HEK293 (cell line): ENCODE measurements at regions not wholly inside any gene's neighbourhood (a gene's known extent, or its start where the extent isn't known, plus 50 kb on each side); places are given as distances from the start of the nearest gene placed in this dataset.

Source experiments
- CTCF ChIP-seq: fragments of 450-650 bp; formaldehyde crosslinking; IDR thresholded peaks from 2 replicates; pipeline ENCODE4 v1.5.1; 2016; ENCODE audit warnings: missing biosample characterization, missing genetic modification characterization
- ZNF274 ChIP-seq, 2 experiments: fragments of 200-500 bp in 1 of 2; fragments of 450-650 bp in 1 of 2; sonication (Bioruptor generic) in 1 of 2; formaldehyde crosslinking in 1 of 2; IDR thresholded peaks; 2 replicates each; pipeline versions ENCODE4 v1.5.1 to v1.6.1; 2014 to 2016; ENCODE audit warnings: borderline replicate concordance in 1 of 2, inconsistent platforms in 1 of 2, low read length in 1 of 2, missing biosample characterization in 1 of 2, missing genetic modification characterization in 1 of 2
- ZNF416 ChIP-seq: fragments of 450-650 bp; formaldehyde crosslinking; IDR thresholded peaks from 2 replicates; pipeline ENCODE4 v1.5.1; 2016; ENCODE audit warnings: missing biosample characterization, missing genetic modification characterization
- TF ChIP-seq, protein P1 (sequence below): fragments of 450-650 bp; formaldehyde crosslinking; IDR thresholded peaks from 2 replicates; pipeline ENCODE4 v1.5.1; 2016; ENCODE audit warnings: missing biosample characterization, missing genetic modification characterization

- no peak for TF ChIP-seq CTCF (tag by site-specific recombination)
- no peak for TF ChIP-seq ZNF416 (tag by site-specific recombination)
- no peak for TF ChIP-seq ZNF274 (IDR thresholded peaks at IDR 0.05; ENCODE audit: low read length)
- no peak for TF ChIP-seq ZNF274 (tag by site-specific recombination; IDR thresholded peaks at IDR 0.05; ENCODE audit: borderline replicate concordance)
- TF ChIP-seq, protein P1, sequence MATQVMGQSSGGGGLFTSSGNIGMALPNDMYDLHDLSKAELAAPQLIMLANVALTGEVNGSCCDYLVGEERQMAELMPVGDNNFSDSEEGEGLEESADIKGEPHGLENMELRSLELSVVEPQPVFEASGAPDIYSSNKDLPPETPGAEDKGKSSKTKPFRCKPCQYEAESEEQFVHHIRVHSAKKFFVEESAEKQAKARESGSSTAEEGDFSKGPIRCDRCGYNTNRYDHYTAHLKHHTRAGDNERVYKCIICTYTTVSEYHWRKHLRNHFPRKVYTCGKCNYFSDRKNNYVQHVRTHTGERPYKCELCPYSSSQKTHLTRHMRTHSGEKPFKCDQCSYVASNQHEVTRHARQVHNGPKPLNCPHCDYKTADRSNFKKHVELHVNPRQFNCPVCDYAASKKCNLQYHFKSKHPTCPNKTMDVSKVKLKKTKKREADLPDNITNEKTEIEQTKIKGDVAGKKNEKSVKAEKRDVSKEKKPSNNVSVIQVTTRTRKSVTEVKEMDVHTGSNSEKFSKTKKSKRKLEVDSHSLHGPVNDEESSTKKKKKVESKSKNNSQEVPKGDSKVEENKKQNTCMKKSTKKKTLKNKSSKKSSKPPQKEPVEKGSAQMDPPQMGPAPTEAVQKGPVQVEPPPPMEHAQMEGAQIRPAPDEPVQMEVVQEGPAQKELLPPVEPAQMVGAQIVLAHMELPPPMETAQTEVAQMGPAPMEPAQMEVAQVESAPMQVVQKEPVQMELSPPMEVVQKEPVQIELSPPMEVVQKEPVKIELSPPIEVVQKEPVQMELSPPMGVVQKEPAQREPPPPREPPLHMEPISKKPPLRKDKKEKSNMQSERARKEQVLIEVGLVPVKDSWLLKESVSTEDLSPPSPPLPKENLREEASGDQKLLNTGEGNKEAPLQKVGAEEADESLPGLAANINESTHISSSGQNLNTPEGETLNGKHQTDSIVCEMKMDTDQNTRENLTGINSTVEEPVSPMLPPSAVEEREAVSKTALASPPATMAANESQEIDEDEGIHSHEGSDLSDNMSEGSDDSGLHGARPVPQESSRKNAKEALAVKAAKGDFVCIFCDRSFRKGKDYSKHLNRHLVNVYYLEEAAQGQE (tag by site-specific recombination), result no peak
These were observed 339.9 kb upstream of the PODXL start for GRCh38 chr7:131896165-131896863.
